ENCODE measurements at regions not wholly inside any gene's neighbourhood (a gene's known extent, or its start where the extent isn't known, plus 50 kb on each side); places are given as distances from the start of the nearest gene placed in this dataset.

GRCh38 chr19:30305346-30306060, 66.7 kb upstream of the ZNF536 start:
- DNase-seq (ENCODE audit: low spot score) = peak; percentile 22
- in situ Hi-C loops (cut with HindIII; ENCODE audit: low sequenced_read_pairs) = no loop called here

GRCh38 chr19:30307191-30307974, 64.8 kb upstream of the ZNF536 start:
- in situ Hi-C loops (cut with HindIII; ENCODE audit: low sequenced_read_pairs) = no loop called here
- DNase-seq (ENCODE audit: low spot score) = peak; percentile 63

- in situ Hi-C loops (cut with HindIII; ENCODE audit: low sequenced_read_pairs) = no loop called here
Measured at GRCh38 chr19:30309176-30309575, 63.0 kb upstream of the ZNF536 start.

GRCh38 chr19:30309905-30310601, 62.1 kb upstream of the ZNF536 start:
- DNase-seq (ENCODE audit: low spot score) = peak; percentile 70
- in situ Hi-C loops (cut with HindIII; ENCODE audit: low sequenced_read_pairs) = no loop called here

More at GRCh38 chr19:30309176-30309575, 63.0 kb upstream of the ZNF536 start:
- DNase-seq (ENCODE audit: low spot score) = peak; percentile 54

DNA sequence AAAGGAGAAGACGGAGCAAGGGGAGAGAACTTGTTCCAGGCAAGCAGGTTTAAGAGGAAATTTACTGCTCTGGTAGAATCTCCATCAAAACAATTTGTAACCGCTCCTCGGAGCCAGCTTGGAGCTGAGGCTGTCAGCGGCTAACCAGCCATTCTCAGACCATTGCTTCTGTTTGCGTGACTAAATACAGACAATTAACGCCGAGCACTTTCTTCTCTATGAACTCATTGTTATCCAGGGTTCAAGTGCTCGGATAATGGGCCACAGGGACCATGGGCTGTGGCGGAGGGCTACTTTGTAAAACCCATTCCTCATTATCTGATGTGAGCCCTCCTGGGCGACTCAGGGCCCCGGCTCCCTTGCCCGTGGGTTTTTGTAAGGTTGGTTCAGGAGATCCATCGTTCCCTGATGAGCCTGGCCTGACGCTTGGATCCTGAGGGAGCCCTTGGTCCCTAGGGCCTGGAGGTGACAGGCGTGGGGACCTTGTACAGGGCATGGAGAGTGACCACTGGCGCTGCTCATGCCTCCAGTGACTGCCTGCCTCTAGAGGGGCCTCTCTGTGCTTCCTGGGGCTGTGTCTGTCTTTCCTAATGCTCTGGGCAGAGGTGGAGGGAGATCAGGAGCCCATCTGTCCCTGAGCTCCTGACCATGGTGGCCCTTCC, 61.5 kb upstream of the ZNF536 start:
- in situ Hi-C loops (cut with HindIII; ENCODE audit: low sequenced_read_pairs) = no loop called here

GRCh38 chr19:30311911-30312310, 60.3 kb upstream of the ZNF536 start:
- no peak for DNase-seq (ENCODE audit: low spot score)
- in situ Hi-C loops (cut with HindIII; ENCODE audit: low sequenced_read_pairs) = no loop called here

More for the DNA sequence above, 61.5 kb upstream of the ZNF536 start:
- peak; percentile 62 for DNase-seq (ENCODE audit: low spot score)

- in situ Hi-C loops (cut with HindIII; ENCODE audit: low sequenced_read_pairs) = no loop called here
- DNase-seq (ENCODE audit: low spot score) = no peak
Measured at GRCh38 chr19:30312582-30313352, 59.4 kb upstream of the ZNF536 start.

DNA sequence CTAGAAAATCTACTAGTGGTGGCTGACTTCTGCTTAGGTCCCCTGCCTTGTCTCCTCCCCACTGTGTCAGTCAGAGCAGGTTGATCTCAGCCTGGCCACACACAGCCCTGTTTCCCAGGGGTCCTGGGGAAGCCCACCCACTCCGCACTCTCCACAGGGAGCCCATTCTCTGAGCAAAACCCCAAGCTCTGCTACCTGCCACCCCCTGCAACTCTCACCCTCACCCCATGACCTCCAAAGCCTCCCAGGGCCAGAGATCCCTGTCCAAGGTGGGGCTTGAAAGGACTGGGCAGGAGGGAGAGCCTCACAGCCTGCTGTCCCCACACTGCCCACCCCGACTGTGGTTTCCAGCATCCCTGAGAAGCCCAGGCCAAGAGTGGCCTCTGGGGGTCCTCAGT, 58.8 kb upstream of the ZNF536 start:
- in situ Hi-C loops (cut with HindIII; ENCODE audit: low sequenced_read_pairs) = no loop called here

DNA sequence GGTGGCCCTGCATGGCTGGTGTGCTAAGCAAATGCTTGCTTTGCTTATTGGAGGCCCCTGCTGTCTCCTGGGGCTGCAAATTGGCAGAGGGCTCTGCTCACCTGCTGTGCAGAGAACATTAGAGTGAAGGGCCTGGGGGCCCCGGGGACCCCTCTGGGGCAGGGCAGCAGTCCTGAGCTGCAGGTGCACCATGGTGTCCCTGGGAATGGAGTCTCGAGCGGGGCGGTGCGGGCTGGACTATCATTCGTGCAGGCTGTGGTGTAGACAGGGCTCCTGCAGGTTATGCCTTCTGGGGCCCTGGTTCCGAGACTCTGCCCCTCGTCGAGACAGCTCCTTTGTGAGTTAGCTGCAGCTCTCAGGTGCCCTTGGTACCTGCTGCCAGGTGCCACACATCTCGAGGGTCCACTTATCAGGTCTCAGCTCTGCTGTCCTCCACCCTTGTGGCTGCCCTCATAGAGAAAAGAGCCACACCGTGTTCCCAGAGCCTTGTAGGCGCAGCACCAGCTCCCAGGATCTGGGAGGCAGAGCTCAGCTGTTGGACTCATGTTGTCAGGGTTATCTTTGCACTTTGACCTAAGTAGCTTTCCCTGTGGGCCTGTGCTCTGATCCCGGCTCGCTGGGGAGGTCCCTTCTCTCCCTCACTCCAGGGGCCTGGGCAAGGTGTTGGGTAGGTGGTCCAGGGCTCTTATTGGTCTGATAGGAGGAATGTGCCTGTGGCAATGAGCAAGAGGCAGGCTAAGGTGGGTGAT, 58.0 kb upstream of the ZNF536 start:
- in situ Hi-C loops (cut with HindIII; ENCODE audit: low sequenced_read_pairs) = no loop called here
- DNase-seq (ENCODE audit: low spot score) = no peak

More for the DNA sequence above, 58.8 kb upstream of the ZNF536 start:
- DNase-seq (ENCODE audit: low spot score) = no peak

DNA sequence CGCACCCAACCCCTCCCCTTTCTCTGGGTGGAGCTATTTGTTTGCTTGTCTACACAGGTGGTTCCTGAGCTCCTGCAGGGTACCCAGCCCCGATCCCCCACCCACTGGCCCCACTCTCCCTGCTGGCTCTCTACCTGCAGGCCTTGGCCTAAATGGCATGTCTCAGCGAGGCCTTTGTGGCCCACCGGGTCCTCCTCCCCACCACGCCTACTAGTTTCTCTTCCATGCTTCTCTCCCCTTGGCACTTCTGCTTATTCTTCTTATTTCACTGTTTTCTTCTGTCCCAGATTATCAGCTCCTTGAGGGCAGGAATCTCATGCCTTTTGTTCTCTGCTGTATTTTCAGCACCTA, 57.4 kb upstream of the ZNF536 start:
- no peak for DNase-seq (ENCODE audit: low spot score)
- in situ Hi-C loops (cut with HindIII; ENCODE audit: low sequenced_read_pairs) = no loop called here

DNA sequence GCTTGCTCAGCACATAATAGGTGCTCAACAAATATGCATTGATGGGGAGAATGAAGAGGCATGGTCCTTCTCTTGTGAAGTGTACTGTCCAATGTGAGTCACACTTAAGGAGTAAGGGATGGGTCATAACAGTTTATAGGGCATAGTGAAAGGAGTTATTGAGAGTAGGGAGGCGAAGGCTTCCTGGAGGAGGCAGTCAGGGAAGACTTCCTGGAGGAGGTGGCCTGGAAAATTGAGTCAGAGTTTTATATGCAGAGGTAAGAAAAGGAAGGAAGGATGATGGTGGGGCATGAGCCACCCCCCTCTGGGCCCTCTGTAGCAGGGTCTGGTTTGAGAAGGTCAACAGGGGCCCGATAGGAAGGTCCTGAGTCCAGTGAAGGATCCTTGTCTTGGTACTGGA, 57.0 kb upstream of the ZNF536 start:
- in situ Hi-C loops (cut with HindIII; ENCODE audit: low sequenced_read_pairs) = no loop called here
- no peak for DNase-seq (ENCODE audit: low spot score)

DNA sequence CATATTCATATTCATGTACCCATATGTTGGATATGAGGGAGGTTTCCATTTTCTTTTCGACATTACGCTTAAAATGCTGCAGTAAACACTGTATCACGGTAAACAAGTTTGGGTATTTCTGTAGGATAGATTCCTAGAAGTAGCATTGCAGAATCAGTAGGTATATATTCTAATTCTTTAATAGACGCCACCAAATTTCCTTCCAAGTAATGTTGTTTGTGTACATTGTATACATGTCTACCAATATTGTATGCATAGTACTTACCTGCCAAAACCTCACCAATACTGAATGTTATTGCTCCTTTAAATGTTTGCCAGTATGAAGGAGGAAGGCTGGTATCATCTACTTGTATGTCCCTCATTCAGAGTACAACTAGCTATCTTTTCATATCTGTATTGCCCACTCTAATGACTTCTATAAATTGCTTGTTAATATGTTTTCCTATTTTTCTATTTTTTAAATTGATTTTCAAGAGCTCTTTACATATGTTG, 56.1 kb upstream of the ZNF536 start:
- in situ Hi-C loops (cut with HindIII; ENCODE audit: low sequenced_read_pairs) = no loop called here
- DNase-seq (ENCODE audit: low spot score) = no peak

GRCh38 chr19:30316560-30317106, 55.6 kb upstream of the ZNF536 start:
- in situ Hi-C loops (cut with HindIII; ENCODE audit: low sequenced_read_pairs) = no loop called here
- no peak for DNase-seq (ENCODE audit: low spot score)

DNA sequence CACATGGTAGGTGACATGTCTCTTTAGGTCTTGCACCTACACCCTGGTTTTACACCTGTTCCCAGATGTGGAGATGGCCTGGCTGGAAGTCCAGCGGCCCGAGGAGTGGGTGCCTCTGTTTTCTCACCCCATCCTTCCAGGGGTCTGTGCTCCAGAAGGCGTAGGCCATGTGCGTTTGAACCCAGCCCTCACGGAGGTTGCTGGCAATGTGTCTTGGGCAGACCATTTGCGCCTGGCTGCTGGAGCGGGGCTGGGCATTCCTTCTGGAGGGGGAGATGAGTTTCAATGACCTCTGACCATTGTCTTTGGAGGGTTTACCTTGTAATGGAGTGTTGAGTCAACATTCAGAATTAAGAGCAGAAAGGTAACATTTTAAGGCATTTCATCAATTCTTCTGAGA, 54.8 kb upstream of the ZNF536 start:
- in situ Hi-C loops (cut with HindIII; ENCODE audit: low sequenced_read_pairs) = no loop called here
- no peak for DNase-seq (ENCODE audit: low spot score)

- DNase-seq (ENCODE audit: low spot score) = no peak
- in situ Hi-C loops (cut with HindIII; ENCODE audit: low sequenced_read_pairs) = no loop called here
Measured at GRCh38 chr19:30318261-30318660, 53.9 kb upstream of the ZNF536 start.

DNA sequence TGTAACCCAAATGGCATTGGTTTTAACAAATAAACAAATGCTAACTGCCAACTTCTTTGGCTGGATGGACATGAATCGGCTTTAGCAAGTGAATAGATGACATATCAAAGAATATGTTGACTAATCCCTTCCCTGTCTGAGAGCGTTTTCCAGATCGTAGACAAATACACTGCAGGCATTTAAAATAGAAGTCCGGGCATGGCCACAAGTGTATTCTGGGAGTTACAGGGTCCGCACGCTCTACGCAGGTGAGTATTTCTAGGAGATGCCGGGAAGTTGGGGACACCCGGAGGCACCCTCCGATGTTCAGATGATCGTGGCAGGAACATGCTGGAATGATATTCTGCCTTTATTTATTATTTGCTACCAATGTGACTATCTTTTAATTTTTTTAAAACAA, 53.2 kb upstream of the ZNF536 start:
- in situ Hi-C loops (cut with HindIII; ENCODE audit: low sequenced_read_pairs) = no loop called here
- DNase-seq (ENCODE audit: low spot score) = no peak

DNA sequence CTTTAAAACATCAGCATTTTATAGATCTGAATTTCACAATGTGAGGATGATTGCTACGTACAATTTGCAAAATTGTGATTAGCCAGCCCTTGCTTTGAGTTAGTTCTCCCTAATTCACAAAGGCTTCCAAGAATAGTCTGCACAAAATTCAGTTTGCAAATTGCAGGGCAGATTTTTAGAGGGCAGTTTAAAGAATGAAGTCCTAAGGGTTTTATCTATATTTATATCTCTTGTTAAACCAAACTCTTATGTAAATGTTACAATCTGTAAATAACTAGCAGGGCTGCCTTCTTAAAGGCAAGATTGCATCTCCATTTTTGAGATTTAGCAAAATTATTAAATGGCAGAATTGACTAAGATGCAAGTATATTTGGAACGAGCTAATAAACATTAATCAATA, 52.8 kb upstream of the ZNF536 start:
- no peak for DNase-seq (ENCODE audit: low spot score)
- in situ Hi-C loops (cut with HindIII; ENCODE audit: low sequenced_read_pairs) = no loop called here

GRCh38 chr19:30319876-30320275, 52.3 kb upstream of the ZNF536 start:
- DNase-seq (ENCODE audit: low spot score) = peak; percentile 74
- in situ Hi-C loops (cut with HindIII; ENCODE audit: low sequenced_read_pairs) = no loop called here

All from G401 (cell line).